Calu3 (cell line): ENCODE measurements at regions not wholly inside any gene's neighbourhood (a gene's known extent, or its start where the extent isn't known, plus 50 kb on each side); places are given as distances from the start of the nearest gene placed in this dataset.

Experiments
- BruUV-seq: library from RNA; stranded (reverse); fragments of 400-500 nt; replicated peaks from 2 replicates; lab custom pipeline; 2021; lab: Mats Ljungman, UMichigan
- CTCF ChIA-PET: fragments of 300-600 bp; sonication (Branson Sonifier 250); formaldehyde crosslinking; loops from one replicate; lab custom pipeline; 2022; ENCODE audit warnings: antibody characterized with exemption; lab: Charles Lee
- DNase-seq: peaks from one replicate; pipeline ENCODE4 v3.0.0; 2022
- H3K27ac Mint-ChIP-seq: one replicate; pipeline ENCODE4 v1.8.0; 2022; ENCODE audit warnings: mixed read lengths; ENCODE audit not compliant: unreplicated experiment
- H3K27me3 Mint-ChIP-seq: one replicate; pipeline ENCODE4 v1.8.0; 2022; ENCODE audit warnings: mixed read lengths; ENCODE audit not compliant: unreplicated experiment
- H3K36me3 Mint-ChIP-seq: one replicate; pipeline ENCODE4 v1.8.0; 2022; ENCODE audit warnings: mild to moderate bottlenecking, moderate library complexity, mixed read lengths; ENCODE audit not compliant: insufficient read depth, unreplicated experiment
- H3K4me1 Mint-ChIP-seq: one replicate; pipeline ENCODE4 v1.8.0; 2022; ENCODE audit warnings: mild to moderate bottlenecking, low read depth, mixed read lengths; ENCODE audit not compliant: unreplicated experiment
- H3K4me3 Mint-ChIP-seq: one replicate; pipeline ENCODE4 v1.8.0; 2022; ENCODE audit warnings: mild to moderate bottlenecking, low read depth, moderate library complexity, mixed read lengths; ENCODE audit not compliant: unreplicated experiment
- H3K9me3 Mint-ChIP-seq: one replicate; pipeline ENCODE4 v1.8.0; 2022; ENCODE audit warnings: low read depth, mixed read lengths; ENCODE audit not compliant: unreplicated experiment
- intact Hi-C: fragments of 100-400 bp; cut with micrococcal nuclease; formaldehyde crosslinking; loops from one replicate; pipeline ENCODE4 v1.10.0; 2022; ENCODE audit not compliant: unreplicated experiment
- TF ChIP-seq, protein P1 (sequence below): fragments of 200-600 bp; IDR thresholded peaks from one replicate; pipeline ENCODE4 v1.8.0; 2022; ENCODE audit warnings: antibody characterized with exemption; ENCODE audit not compliant: unreplicated experiment

DNA sequence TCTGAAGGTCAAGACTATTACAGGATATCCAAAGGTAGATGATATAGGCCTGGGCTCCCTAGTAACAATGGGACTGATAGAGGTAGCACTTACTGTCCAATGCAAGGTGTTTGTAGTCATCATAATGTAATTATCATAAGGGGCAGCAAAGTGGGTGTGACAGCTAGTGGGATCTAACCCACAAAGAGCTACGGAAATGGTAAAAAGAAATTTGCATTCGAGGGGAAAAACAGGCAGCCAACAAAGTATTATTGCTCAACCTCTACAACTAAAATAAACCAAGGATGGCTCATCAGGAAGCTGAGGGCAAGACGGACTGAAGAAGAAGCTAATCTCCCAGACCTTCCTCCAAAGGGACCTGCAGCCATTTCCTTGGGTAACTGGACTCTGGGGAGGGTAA lies 211.0 kb downstream of the WDR11 start:
- H3K27ac Mint-ChIP-seq: no peak overlapping the region
- H3K4me1 Mint-ChIP-seq: peaks cover 15% of the 10 kb centered on the region
- H3K36me3 Mint-ChIP-seq: no peaks in the 10 kb centered on the region
- H3K27me3 Mint-ChIP-seq: no peaks in the 10 kb centered on the region
- no peaks in the 10 kb centered on the region for H3K9me3 Mint-ChIP-seq
- no peak overlapping the region for H3K4me3 Mint-ChIP-seq
- no TSS peak for BruUV-seq
- CTCF ChIA-PET: no interaction called here
- DNase-seq: no peak
- intact Hi-C loops: no loop called here
- TF ChIP-seq, protein P1, sequence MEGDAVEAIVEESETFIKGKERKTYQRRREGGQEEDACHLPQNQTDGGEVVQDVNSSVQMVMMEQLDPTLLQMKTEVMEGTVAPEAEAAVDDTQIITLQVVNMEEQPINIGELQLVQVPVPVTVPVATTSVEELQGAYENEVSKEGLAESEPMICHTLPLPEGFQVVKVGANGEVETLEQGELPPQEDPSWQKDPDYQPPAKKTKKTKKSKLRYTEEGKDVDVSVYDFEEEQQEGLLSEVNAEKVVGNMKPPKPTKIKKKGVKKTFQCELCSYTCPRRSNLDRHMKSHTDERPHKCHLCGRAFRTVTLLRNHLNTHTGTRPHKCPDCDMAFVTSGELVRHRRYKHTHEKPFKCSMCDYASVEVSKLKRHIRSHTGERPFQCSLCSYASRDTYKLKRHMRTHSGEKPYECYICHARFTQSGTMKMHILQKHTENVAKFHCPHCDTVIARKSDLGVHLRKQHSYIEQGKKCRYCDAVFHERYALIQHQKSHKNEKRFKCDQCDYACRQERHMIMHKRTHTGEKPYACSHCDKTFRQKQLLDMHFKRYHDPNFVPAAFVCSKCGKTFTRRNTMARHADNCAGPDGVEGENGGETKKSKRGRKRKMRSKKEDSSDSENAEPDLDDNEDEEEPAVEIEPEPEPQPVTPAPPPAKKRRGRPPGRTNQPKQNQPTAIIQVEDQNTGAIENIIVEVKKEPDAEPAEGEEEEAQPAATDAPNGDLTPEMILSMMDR: no peak

DNA sequence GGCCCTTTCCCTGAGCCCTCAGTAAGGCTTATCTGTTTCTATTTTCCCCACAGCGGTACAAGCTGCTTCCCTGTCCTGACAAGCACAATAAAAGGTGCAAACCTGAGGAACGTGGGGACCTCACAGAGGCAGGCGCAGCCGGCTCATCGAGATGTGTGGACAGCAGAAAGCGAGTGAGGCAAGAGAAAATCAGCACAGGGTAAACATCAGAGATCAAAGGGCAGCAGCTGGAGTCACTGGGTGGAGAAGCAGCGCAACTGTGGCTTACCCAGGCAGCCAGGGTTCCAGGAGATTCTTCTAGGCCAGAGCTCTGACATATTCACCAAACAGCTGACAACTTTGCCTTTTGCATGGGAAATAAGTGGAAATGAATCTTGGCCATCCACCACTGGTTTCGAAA lies 212.6 kb downstream of the WDR11 start:
- DNase-seq: no peak
- H3K27me3 Mint-ChIP-seq: no peaks in the 10 kb centered on the region
- no peaks in the 10 kb centered on the region for H3K36me3 Mint-ChIP-seq
- BruUV-seq: no TSS peak
- CTCF ChIA-PET: interaction anchor here (0.6 kb wide), 1 partner anchor 1306 kb away, joined by 4 read pairs; no protein-coding TSS in a partner anchor
- TF ChIP-seq, protein P1: no peak
- intact Hi-C loops: no loop called here
- no peak overlapping the region for H3K4me3 Mint-ChIP-seq
- H3K4me1 Mint-ChIP-seq: peaks cover 15% of the 10 kb centered on the region
- H3K27ac Mint-ChIP-seq: no peak overlapping the region
- no peaks in the 10 kb centered on the region for H3K9me3 Mint-ChIP-seq

DNA sequence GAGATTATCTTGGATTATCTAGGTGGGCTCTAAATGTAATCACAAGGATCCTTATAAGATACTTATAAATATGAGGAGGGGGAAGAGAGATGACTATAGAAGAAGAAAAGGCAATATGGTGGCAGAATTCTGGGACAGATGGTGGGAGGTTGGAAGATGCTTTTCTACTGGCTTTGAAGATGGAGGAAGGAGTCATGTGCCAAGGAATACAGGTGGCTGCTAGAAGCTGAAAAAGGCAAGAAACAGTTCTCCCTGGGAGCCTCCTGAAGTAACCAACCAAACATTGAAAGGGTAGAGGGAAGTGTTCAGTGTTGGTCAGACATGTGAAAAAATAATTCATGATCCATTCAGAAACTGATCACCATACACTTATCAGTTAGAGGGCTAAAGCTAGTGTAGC lies 213.3 kb downstream of the WDR11 start:
- Mint-ChIP-seq H3K4me1 (peaks cover 15% of the 10 kb centered on the region), H3K27me3 (no peaks in the 10 kb centered on the region), H3K27ac (no peak overlapping the region), H3K36me3 (no peaks in the 10 kb centered on the region), H3K9me3 (no peaks in the 10 kb centered on the region), H3K4me3 (no peak overlapping the region)
- TF ChIP-seq, protein P1: no peak
- BruUV-seq: no TSS peak
- intact Hi-C loops: no loop called here
- DNase-seq: no peak
- CTCF ChIA-PET: no interaction called here

DNA sequence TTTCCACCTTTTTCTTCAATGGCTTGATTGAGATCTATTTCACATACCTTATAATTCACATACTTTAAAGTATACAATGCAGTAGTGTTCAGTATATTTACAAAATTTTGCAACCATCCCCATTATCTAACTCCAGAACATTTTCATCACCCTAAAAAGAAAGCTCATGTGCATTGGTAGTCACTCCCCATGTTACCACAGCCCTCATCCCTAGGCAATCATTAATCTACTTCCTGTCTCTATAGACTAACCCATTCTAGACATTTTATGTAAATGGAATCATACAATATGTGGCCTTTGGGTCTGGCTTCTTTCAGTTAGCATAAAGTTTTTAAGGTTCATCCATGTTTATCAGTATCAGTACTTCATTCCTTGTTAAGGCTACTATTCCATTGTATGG lies 214.2 kb downstream of the WDR11 start:
- Mint-ChIP-seq H3K4me1 (peaks cover 15% of the 10 kb centered on the region), H3K36me3 (peaks cover 4% of the 10 kb centered on the region), H3K27ac (no peak overlapping the region), H3K27me3 (no peaks in the 10 kb centered on the region), H3K4me3 (no peak overlapping the region), H3K9me3 (no peaks in the 10 kb centered on the region)
- no TSS peak for BruUV-seq
- TF ChIP-seq, protein P1: no peak
- intact Hi-C loops: no loop called here
- CTCF ChIA-PET: no interaction called here
- DNase-seq: no peak
